Tibial artery (tissue), 4 donors: ENCODE measurements at regions not wholly inside any gene's neighbourhood (a gene's known extent, or its start where the extent isn't known, plus 50 kb on each side); places are given as distances from the start of the nearest gene placed in this dataset.

Experiments
- DNase-seq, 2 donors: peaks; one replicate each; pipeline ENCODE4 v3.0.0-alpha.2; 2019
- H3K27ac ChIP-seq, 2 donors: fragments of 200-600 bp; sonication (generic) in 1 of 2; 1 replicate in 1 of 2; 2 replicates in 1 of 2; pipeline ENCODE4 v1.5.1; 2018 to 2019; ENCODE audit warnings: mild to moderate bottlenecking in 1 of 2
- H3K27me3 ChIP-seq, 2 donors: fragments of 200-600 bp; sonication (generic) in 1 of 2; one replicate each; pipeline versions ENCODE4 v1.5.1 to v1.6.0; 2016 to 2019
- H3K36me3 ChIP-seq, 3 donors: fragments of 200-600 bp; sonication (generic) in 2 of 3; one replicate each; pipeline ENCODE4 v1.5.1; 2016 to 2019; ENCODE audit warnings: mild to moderate bottlenecking in 2 of 3
- H3K4me1 ChIP-seq, 4 donors: fragments of 200-600 bp; sonication (generic) in 2 of 4; 1 replicate in 3 of 4; 2 replicates in 1 of 4; pipeline ENCODE4 v1.5.1; 2016 to 2019
- H3K4me3 ChIP-seq, 2 donors: fragments of 200-600 bp; sonication (generic) in 1 of 2; 1 replicate in 1 of 2; 2 replicates in 1 of 2; pipeline ENCODE4 v1.5.1; 2018 to 2019; ENCODE audit warnings: mild to moderate bottlenecking in 2 of 2
- H3K9me3 ChIP-seq, 3 donors: fragments of 200-600 bp; sonication (generic) in 1 of 3; one replicate each; pipeline ENCODE4 v1.5.1; 2016 to 2019
- CTCF ChIP-seq, 2 experiments: fragments of 200-600 bp in 1 of 2; fragments of 450-650 bp in 1 of 2; IDR thresholded peaks; one replicate each; pipeline ENCODE4 v1.5.1; 2017 to 2019; ENCODE audit warnings: antibody characterized with exemption in 2 of 2, mild to moderate bottlenecking in 1 of 2, moderate library complexity in 1 of 2
- intact Hi-C: fragments of 100-400 bp; cut with DNase I; formaldehyde crosslinking; loops from one replicate; pipeline ENCODE4 v1.15.0; 2023; ENCODE audit warnings: low total_unique reads

GRCh38 chr6:95949985-95950384 lies 65.8 kb upstream of the FUT9 start:
- intact Hi-C loops, result no loop called here
- Histone ChIP-seq H3K27me3 (no peaks in the 10 kb centered on the region), H3K27ac (no peak overlapping the region), H3K4me3 (no peak overlapping the region), H3K4me1 (no peaks in the 10 kb centered on the region), H3K36me3 (no peaks in the 10 kb centered on the region), H3K9me3 (no peaks in the 10 kb centered on the region)
- no peak for TF ChIP-seq CTCF (IDR thresholded peaks at IDR 0.05)
- DNase-seq, result no peak

GRCh38 chr6:95958686-95959085 lies 57.1 kb upstream of the FUT9 start:
- no peak overlapping the region for H3K4me3 ChIP-seq
- no peak overlapping the region for H3K27ac ChIP-seq
- no peaks in the 10 kb centered on the region for H3K36me3 ChIP-seq
- no peak for DNase-seq
- no peaks in the 10 kb centered on the region for H3K27me3 ChIP-seq
- H3K4me1 ChIP-seq, result no peaks in the 10 kb centered on the region
- H3K9me3 ChIP-seq, result no peaks in the 10 kb centered on the region
- TF ChIP-seq CTCF (IDR thresholded peaks at IDR 0.05), result no peak
- intact Hi-C loops, result no loop called here

GRCh38 chr6:95959261-95959660 lies 56.5 kb upstream of the FUT9 start:
- Histone ChIP-seq H3K4me3 (no peak overlapping the region), H3K27ac (no peak overlapping the region), H3K4me1 (no peaks in the 10 kb centered on the region), H3K27me3 (no peaks in the 10 kb centered on the region), H3K9me3 (no peaks in the 10 kb centered on the region), H3K36me3 (no peaks in the 10 kb centered on the region)
- no peak for TF ChIP-seq CTCF (IDR thresholded peaks at IDR 0.05)
- no peak for DNase-seq
- intact Hi-C loops, result no loop called here
